Astrocyte of the spinal cord (primary cell): ENCODE measurements at regions not wholly inside any gene's neighbourhood (a gene's known extent, or its start where the extent isn't known, plus 50 kb on each side); places are given as distances from the start of the nearest gene placed in this dataset.

ENCODE experiments used
- DNase-seq: peaks from one replicate; pipeline ENCODE4 v3.0.0; 2011; ENCODE audit warnings: low read depth, low spot score
- H3K4me3 ChIP-seq: 2 replicates; pipeline ENCODE4 v1.5.1; 2011; ENCODE audit warnings: low read depth, mild to moderate bottlenecking, low read length, moderate library complexity
- CTCF ChIP-seq: IDR thresholded peaks from 2 replicates; pipeline ENCODE4 v1.5.1; 2012; ENCODE audit warnings: low read depth, mild to moderate bottlenecking, low read length, inconsistent platforms
- in situ Hi-C: cut with HindIII; loops from 2 replicates; pipeline ENCODE4 v1.10.0; 2017; ENCODE audit warnings: low sequenced_read_pairs

GRCh38 chr17:55614061-55614460, 102.8 kb upstream of the SMIM36 start:
- TF ChIP-seq CTCF, result no peak
- H3K4me3 ChIP-seq, result no peak overlapping the region
- in situ Hi-C loops, result no loop called here
- DNase-seq, result no peak

- no peak for DNase-seq
- in situ Hi-C loops, result no loop called here
- H3K4me3 ChIP-seq, result no peak overlapping the region
- TF ChIP-seq CTCF, result no peak
Observed at GRCh38 chr17:55612691-55613141, 101.5 kb upstream of the SMIM36 start.

GRCh38 chr17:55607731-55608341, 96.6 kb upstream of the SMIM36 start:
- no peak for TF ChIP-seq CTCF
- in situ Hi-C loops, result no loop called here

GRCh38 chr17:55606488-55606815, 95.2 kb upstream of the SMIM36 start:
- in situ Hi-C loops, result no loop called here
- no peak overlapping the region for H3K4me3 ChIP-seq
- no peak for TF ChIP-seq CTCF
- no peak for DNase-seq

More at GRCh38 chr17:55607731-55608341, 96.6 kb upstream of the SMIM36 start:
- H3K4me3 ChIP-seq, result no peak overlapping the region
- DNase-seq, result peak; percentile 38

- in situ Hi-C loops, result no loop called here
- no peak for DNase-seq
- H3K4me3 ChIP-seq, result no peak overlapping the region
- TF ChIP-seq CTCF, result no peak
Observed at GRCh38 chr17:55605705-55606487, 94.6 kb upstream of the SMIM36 start.

- peak; percentile 85 for TF ChIP-seq CTCF
- no peak overlapping the region for H3K4me3 ChIP-seq
- DNase-seq, result peak; percentile 71
Observed at GRCh38 chr17:55601874-55602364, 90.7 kb upstream of the SMIM36 start.

More at GRCh38 chr17:55601874-55602364, 90.7 kb upstream of the SMIM36 start:
- in situ Hi-C loops, result no loop called here
